Erythroblast (primary cell): ENCODE measurements at regions not wholly inside any gene's neighbourhood (a gene's known extent, or its start where the extent isn't known, plus 50 kb on each side); places are given as distances from the start of the nearest gene placed in this dataset.

Experiments used
- GATA1 ChIP-seq: IDR thresholded peaks from 2 replicates; pipeline ENCODE4 v1.6.1; 2011; ENCODE audit warnings: low read depth, mild to moderate bottlenecking, control low read depth, low read length, moderate library complexity
- POLR2A ChIP-seq: IDR thresholded peaks from 2 replicates; pipeline ENCODE4 v1.6.1; 2011; ENCODE audit warnings: mild to moderate bottlenecking, low read length

GRCh38 chr1:203930342-203930741 is 68.9 kb downstream of the SNRPE start:
- TF ChIP-seq POLR2A (no peak), GATA1 (no peak)
